ENCODE measurements at regions not wholly inside any gene's neighbourhood (a gene's known extent, or its start where the extent isn't known, plus 50 kb on each side); places are given as distances from the start of the nearest gene placed in this dataset.

DNA sequence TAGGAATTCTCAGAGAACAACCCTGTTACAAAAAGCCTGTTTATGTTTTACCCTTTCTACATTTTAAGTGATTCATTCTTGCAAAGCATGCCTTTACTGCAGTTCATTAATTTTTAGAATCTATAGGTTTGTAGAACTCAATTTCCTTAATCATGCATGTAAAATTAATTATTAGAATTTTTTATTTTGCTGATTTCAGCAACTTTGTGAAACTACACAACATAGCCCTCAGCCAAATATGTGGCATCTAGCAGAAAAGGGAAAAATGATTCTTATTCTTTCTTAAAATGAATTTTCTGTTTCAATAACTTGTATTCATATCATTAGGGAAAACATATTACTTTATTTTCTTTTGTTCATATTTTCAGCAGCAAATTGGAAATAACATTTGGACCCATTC, 392.9 kb upstream of the PFKP start:
- Histone ChIP-seq H4K20me1 (no peaks in the 10 kb centered on the region), H3K36me3 (no peaks in the 10 kb centered on the region), H3K27ac (no peak overlapping the region), H3K9ac (no peak overlapping the region), H3K4me2 (no peak overlapping the region), H3K4me3 (no peak overlapping the region), H3K9me3 (replicated peaks in 1 of 11) (no peaks in the 10 kb centered on the region), H3K4me1 (peaks cover 0 to 14% (median 0%) of the 10 kb centered on the region in 10 experiments; a peak in 4 of 20 replicates), H3K27me3 (no peaks in the 10 kb centered on the region)
- TF ChIP-seq Cebpa-rat (IDR thresholded peaks at IDR 0.05): no peak

DNA sequence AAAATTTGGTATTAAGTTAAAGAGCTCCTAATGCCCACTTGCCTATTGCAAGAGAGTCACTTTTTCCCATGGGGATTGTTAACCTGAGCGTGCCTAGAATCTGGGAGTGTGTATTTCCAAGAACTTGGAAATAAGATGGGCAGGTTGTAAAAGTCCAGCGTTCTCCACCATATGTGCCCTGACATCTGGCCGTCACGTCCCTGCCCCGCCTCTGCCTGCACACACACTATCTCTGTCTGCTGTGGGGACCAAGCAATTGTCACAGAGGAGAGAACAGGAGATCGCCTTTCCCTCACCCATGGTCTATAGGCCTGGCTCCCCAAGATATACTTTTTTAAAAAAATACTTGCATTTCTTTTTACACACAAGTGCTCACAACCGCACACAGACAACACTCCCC, 396.5 kb upstream of the PFKP start:
- Histone ChIP-seq H3K9me3 (replicated peaks in 1 of 11) (peaks cover 0 to 9% (median 5%) of the 10 kb centered on the region in 11 experiments; a peak in 12 of 22 replicates), H3K4me3 (no peak overlapping the region), H3K4me2 (peak overlapping the region in 2 of 11 experiments; percentile 2 to 20; a peak in 1 of 22 replicates), H3K36me3 (no peaks in the 10 kb centered on the region), H4K20me1 (no peaks in the 10 kb centered on the region), H3K27me3 (no peaks in the 10 kb centered on the region), H3K27ac (no peak overlapping the region), H3K9ac (no peak overlapping the region), H3K4me1 (peaks cover 0 to 18% (median 0%) of the 10 kb centered on the region in 10 experiments; a peak in 4 of 20 replicates)
- no peak for TF ChIP-seq Cebpa-rat (IDR thresholded peaks at IDR 0.05)

DNA sequence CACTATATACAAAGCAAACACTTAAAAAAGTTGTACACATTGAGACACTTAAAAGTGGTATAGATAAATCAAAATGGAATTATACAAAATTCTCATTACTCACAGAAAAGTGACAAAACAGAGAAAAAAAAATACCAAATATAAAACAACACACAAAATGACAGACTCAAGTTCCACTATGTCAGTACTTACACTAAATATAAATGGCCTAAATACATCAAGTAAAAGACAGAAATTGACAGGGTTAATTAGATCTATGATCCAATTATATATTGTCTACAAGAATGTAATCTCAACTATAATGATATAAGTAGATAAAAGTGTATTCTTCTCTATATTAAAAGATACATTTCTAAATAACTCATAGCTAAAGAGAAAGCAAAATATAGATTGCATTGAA, 401.6 kb upstream of the PFKP start:
- H3K4me3 ChIP-seq: no peak overlapping the region
- H4K20me1 ChIP-seq: no peaks in the 10 kb centered on the region
- H3K27ac ChIP-seq: no peak overlapping the region
- TF ChIP-seq Cebpa-rat (IDR thresholded peaks at IDR 0.05): no peak
- no peak overlapping the region for H3K4me2 ChIP-seq
- H3K36me3 ChIP-seq: no peaks in the 10 kb centered on the region
- H3K27me3 ChIP-seq: no peaks in the 10 kb centered on the region
- peaks cover 0 to 14% (median 0%) of the 10 kb centered on the region in 10 experiments; a peak in 4 of 20 replicates for H3K4me1 ChIP-seq
- H3K9me3 ChIP-seq (replicated peaks in 1 of 11): peaks cover 9 to 23% (median 16%) of the 10 kb centered on the region in 11 experiments; a peak in 21 of 22 replicates
- H3K9ac ChIP-seq: no peak overlapping the region

DNA sequence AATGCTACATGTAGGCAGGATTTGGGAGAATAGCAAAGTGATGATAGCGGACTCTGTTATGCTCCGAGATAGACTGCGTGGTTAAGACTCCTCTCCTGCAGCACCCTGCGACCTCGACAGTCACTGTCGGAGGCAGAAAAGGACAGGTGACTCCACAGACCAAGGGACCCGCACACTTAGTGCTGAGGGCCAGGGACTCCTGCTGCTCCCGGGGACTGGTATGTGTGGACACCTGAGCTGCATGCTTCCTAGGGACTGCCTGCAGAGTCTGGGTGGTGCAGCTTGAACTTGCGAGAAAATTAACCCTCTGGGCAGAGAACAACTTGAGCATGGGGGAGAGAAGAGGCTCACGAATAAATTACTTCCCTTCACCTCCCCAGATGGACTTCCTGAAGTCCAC, 407.1 kb upstream of the PFKP start:
- Histone ChIP-seq H3K9me3 (replicated peaks in 1 of 11) (peaks cover 4 to 10% (median 9%) of the 10 kb centered on the region in 11 experiments; a peak in 18 of 22 replicates), H3K27ac (no peak overlapping the region), H3K4me1 (no peaks in the 10 kb centered on the region), H3K4me3 (no peak overlapping the region), H3K9ac (no peak overlapping the region), H3K4me2 (no peak overlapping the region), H3K27me3 (no peaks in the 10 kb centered on the region), H4K20me1 (no peaks in the 10 kb centered on the region; a peak in 1 of 22 replicates), H3K36me3 (no peaks in the 10 kb centered on the region)
- TF ChIP-seq Cebpa-rat (IDR thresholded peaks at IDR 0.05): no peak

DNA sequence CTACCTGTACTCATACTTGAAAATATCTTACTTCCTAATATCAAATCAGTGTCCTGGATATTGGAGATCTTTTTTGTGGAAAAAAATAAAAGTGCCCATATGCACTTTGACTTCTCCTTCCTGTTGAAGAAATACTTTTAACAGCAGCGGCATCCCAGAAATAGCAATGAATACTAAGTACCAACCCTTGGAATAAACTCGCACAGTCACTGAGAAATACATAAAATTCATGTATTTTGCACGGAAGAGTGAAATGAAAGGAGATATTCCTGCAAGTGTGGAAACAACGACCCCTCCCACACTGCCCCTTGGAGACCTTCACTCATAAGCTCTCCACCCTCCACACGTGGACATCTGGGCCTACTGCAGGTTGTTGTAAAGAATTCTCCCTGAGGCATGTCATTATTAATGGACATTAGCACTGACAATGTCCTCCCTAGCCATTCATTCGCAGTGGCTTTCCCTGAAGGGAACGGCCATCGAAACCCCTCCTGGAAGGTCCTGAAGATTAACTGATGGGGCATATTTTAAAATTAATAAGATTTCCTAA, 407.6 kb upstream of the PFKP start:
- no peak overlapping the region for H3K4me2 ChIP-seq

DNA sequence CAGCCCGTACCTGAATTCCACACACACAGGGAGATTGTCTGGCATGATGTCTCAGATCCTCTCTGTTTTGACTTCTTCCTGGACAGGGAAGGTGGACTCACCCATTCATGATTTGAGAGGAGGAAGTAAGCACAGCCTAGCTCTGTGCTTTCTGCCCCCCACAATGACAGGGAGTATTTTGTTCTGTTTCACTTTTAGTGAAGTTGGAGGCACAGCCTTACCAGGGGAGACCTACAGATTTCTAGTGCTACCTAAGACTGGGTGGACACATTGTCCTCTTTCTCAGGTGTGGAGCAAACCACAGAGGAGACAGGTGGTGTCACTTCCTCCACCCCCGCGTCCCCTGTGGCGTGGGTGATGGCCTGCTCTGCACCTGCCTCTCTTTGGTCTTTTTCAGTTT, 408.6 kb upstream of the PFKP start:
- no peak overlapping the region for H3K4me2 ChIP-seq
- no peaks in the 10 kb centered on the region for H3K27me3 ChIP-seq
- H3K4me1 ChIP-seq: no peaks in the 10 kb centered on the region

More for the DNA sequence above, 407.6 kb upstream of the PFKP start:
- Histone ChIP-seq H3K4me3 (no peak overlapping the region), H4K20me1 (no peaks in the 10 kb centered on the region; a peak in 1 of 22 replicates), H3K4me1 (no peaks in the 10 kb centered on the region), H3K27ac (no peak overlapping the region), H3K9ac (no peak overlapping the region), H3K36me3 (no peaks in the 10 kb centered on the region), H3K9me3 (replicated peaks in 1 of 11) (peaks cover 0 to 5% (median 4%) of the 10 kb centered on the region in 11 experiments; a peak in 13 of 22 replicates), H3K27me3 (no peaks in the 10 kb centered on the region)
- TF ChIP-seq Cebpa-rat (IDR thresholded peaks at IDR 0.05): no peak

DNA sequence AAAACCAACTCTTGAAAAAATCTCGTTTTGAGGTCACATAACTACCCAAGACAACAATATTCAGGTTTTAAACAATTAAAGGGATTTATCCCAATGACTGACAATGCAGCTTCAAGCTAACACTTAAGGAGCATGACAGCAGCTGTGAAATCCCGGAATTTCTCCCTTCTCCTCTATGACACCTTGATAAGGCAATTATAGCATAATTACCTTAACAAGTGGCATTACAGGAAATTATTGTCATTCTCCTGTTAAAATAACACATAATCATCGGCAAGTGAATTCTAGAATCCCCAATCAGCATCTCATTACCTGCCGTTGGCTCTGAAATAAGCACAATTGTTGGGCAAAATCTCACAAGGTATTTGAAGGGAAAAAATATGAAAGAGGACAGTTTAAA, 417.0 kb upstream of the PFKP start:
- no peaks in the 10 kb centered on the region for H3K27me3 ChIP-seq
- no peak overlapping the region for H3K9ac ChIP-seq
- H3K9me3 ChIP-seq (replicated peaks in 1 of 11): peaks cover 0 to 16% (median 4%) of the 10 kb centered on the region in 11 experiments; a peak in 4 of 22 replicates
- no peaks in the 10 kb centered on the region for H4K20me1 ChIP-seq
- H3K4me3 ChIP-seq: no peak overlapping the region
- H3K27ac ChIP-seq: no peak overlapping the region
- no peaks in the 10 kb centered on the region for H3K4me1 ChIP-seq
- no peak for TF ChIP-seq Cebpa-rat (IDR thresholded peaks at IDR 0.05)
- H3K4me2 ChIP-seq: no peak overlapping the region
- no peaks in the 10 kb centered on the region for H3K36me3 ChIP-seq

More for the DNA sequence above, 408.6 kb upstream of the PFKP start:
- no peak for TF ChIP-seq Cebpa-rat (IDR thresholded peaks at IDR 0.05)
- Histone ChIP-seq H3K9me3 (replicated peaks in 1 of 11) (no peaks in the 10 kb centered on the region), H3K27ac (no peak overlapping the region), H3K36me3 (no peaks in the 10 kb centered on the region), H4K20me1 (no peaks in the 10 kb centered on the region; a peak in 1 of 22 replicates), H3K4me3 (no peak overlapping the region), H3K9ac (no peak overlapping the region)

DNA sequence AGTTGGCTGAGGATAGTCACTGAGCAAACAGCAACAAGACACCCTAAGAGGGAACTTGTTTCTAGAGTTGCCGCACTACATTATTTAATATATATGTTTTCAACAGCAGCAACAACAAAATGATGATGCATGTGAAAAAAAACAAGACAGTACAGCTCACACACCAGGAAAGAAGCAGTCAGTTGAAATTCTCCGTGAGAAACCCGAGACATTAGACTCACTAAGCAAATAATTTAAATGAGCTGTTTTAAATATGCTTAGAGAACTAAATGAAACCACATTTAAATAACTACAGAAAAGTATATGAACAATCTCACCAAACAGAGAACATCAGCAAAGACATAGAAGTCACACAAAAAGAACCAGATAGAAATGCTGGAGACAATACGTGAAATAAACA, 426.3 kb upstream of the PFKP start:
- Histone ChIP-seq H3K9ac (no peak overlapping the region), H3K36me3 (no peaks in the 10 kb centered on the region), H3K27me3 (no peaks in the 10 kb centered on the region), H3K4me3 (no peak overlapping the region), H4K20me1 (no peaks in the 10 kb centered on the region), H3K4me1 (peaks cover 6 to 17% (median 14%) of the 10 kb centered on the region in 10 experiments; a peak in 14 of 20 replicates), H3K27ac (no peak overlapping the region), H3K9me3 (replicated peaks in 1 of 11) (peaks cover 0 to 13% (median 9%) of the 10 kb centered on the region in 11 experiments; a peak in 10 of 22 replicates), H3K4me2 (peak overlapping the region in 5 of 11 experiments; percentile 38 to 64 (median 54); a peak in 8 of 22 replicates)
- no peak for TF ChIP-seq Cebpa-rat (IDR thresholded peaks at IDR 0.05)

DNA sequence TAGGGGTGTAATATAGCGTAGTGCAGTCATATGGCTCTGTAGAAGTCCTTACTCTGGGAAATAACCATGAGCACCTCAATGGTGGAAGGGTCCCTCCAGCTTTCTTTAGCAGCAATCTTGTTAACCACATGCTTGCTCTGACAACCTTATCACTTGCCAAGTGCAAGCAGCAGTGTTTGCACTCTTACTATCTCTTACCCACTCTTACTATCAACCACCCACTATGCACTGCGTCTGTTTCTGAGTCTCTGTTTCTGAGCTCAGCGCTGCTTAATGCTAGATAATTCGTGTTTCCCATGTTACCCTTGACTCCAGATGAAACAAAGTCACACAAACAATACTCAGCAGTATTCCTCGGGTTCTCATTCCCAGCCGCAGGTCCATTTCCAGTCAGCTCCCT, 433.7 kb upstream of the PFKP start:
- no peaks in the 10 kb centered on the region for H3K4me1 ChIP-seq
- no peaks in the 10 kb centered on the region for H3K36me3 ChIP-seq
- no peak overlapping the region for H3K9ac ChIP-seq
- no peak for TF ChIP-seq Cebpa-rat (IDR thresholded peaks at IDR 0.05)
- no peaks in the 10 kb centered on the region for H4K20me1 ChIP-seq
- H3K4me3 ChIP-seq: no peak overlapping the region
- no peak overlapping the region for H3K4me2 ChIP-seq
- H3K27me3 ChIP-seq: no peaks in the 10 kb centered on the region
- H3K27ac ChIP-seq: no peak overlapping the region
- no peaks in the 10 kb centered on the region; a peak in 2 of 22 replicates for H3K9me3 ChIP-seq (replicated peaks in 1 of 11)

DNA sequence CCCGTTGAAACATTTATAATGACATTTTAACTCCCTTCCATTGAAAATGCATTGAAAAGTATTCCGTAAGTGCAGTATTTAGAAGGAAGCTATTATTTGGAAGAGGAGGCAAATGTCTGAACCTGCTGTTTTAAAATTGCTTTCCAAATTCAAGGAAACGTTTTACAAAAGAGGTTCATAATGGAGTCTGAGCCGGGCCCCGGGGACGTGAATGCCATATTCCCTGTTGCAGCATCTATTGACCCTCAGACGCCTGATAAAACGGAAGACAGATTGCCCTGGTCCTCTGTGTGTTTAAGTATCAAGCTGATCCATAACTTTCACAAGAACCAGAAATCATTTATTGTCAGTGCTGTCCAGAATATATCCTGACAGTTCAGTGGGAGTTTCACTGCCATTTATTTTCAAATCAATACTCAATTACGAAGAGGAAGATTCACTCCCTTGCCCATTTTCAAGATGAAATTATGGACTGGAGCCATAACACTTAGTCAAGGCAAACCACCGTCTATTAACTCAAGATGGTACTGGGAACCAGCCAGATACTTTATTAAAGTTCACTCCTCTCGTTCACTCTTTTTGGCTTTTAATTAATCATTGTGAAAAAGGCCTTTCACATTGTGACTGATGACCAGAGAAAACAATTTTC, 435.7 kb upstream of the PFKP start:
- Histone ChIP-seq H3K36me3 (no peaks in the 10 kb centered on the region), H3K27ac (no peak overlapping the region), H3K4me1 (no peaks in the 10 kb centered on the region), H4K20me1 (no peaks in the 10 kb centered on the region), H3K9ac (no peak overlapping the region), H3K4me2 (no peak overlapping the region), H3K4me3 (no peak overlapping the region), H3K27me3 (no peaks in the 10 kb centered on the region), H3K9me3 (replicated peaks in 1 of 11) (no peaks in the 10 kb centered on the region)
- no peak for TF ChIP-seq Cebpa-rat (IDR thresholded peaks at IDR 0.05)

Measured in BLaER1 treated with 17β-estradiol and CSF1 and Interleukin-3, amounts not matched to agents 10 nM and 100 nM (cell line).